Endothelial cell of umbilical vein (primary cell): ENCODE measurements at regions not wholly inside any gene's neighbourhood (a gene's known extent, or its start where the extent isn't known, plus 50 kb on each side); places are given as distances from the start of the nearest gene placed in this dataset.

Experiments
- CTCF ChIP-seq, 2 donors: IDR thresholded peaks; 1 replicate in 1 of 2; 2 replicates in 1 of 2; pipeline ENCODE4 v1.5.1; 2011; ENCODE audit warnings: low read length in 2 of 2, mild to moderate bottlenecking in 2 of 2, moderate library complexity in 2 of 2, control low read depth in 1 of 2, inconsistent platforms in 1 of 2, low read depth in 1 of 2; ENCODE audit not compliant: insufficient read depth in 1 of 2; ENCODE audit errors: extremely low read depth in 1 of 2
- EZH2 ChIP-seq: IDR thresholded peaks from 2 replicates; pipeline ENCODE4 v1.6.1; 2012; ENCODE audit warnings: borderline replicate concordance, low read depth, mild to moderate bottlenecking, moderate library complexity, low read length, inconsistent platforms; ENCODE audit not compliant: severe bottlenecking
- FOS ChIP-seq: IDR thresholded peaks from 2 replicates; pipeline ENCODE4 v1.6.1; 2011; ENCODE audit warnings: mild to moderate bottlenecking, low read length, moderate library complexity, borderline replicate concordance; ENCODE audit not compliant: insufficient read depth
- GATA2 ChIP-seq: IDR thresholded peaks from 2 replicates; pipeline ENCODE4 v1.7.0; 2011; ENCODE audit warnings: low read depth, mild to moderate bottlenecking, moderate library complexity, mixed read lengths, low read length; ENCODE audit not compliant: insufficient read length, insufficient read depth
- JUN ChIP-seq: IDR thresholded peaks from 2 replicates; pipeline ENCODE4 v1.6.1; 2011; ENCODE audit warnings: borderline replicate concordance, low read depth; ENCODE audit not compliant: insufficient read length, insufficient read depth
- POLR2A ChIP-seq: IDR thresholded peaks from 2 replicates; pipeline ENCODE4 v1.6.1; 2012; ENCODE audit warnings: low read depth, mild to moderate bottlenecking, control low read depth, low read length
- POLR2AphosphoS5 ChIP-seq: IDR thresholded peaks from 2 replicates; pipeline ENCODE4 v1.6.1; 2012; ENCODE audit warnings: low read depth, mild to moderate bottlenecking, control low read depth, low read length, moderate library complexity; ENCODE audit not compliant: insufficient read depth

- no peak for TF ChIP-seq CTCF (IDR thresholded peaks at IDR 0.05; ENCODE audit: extremely low read depth in 1 of 2, insufficient read depth in 1 of 2, low read depth in 1 of 2, low read length in 2 of 2)
- TF ChIP-seq FOS, result no peak
- TF ChIP-seq POLR2AphosphoS5, result no peak
- no peak for TF ChIP-seq POLR2A
- no peak for TF ChIP-seq EZH2
- no peak for TF ChIP-seq JUN
- no peak for TF ChIP-seq GATA2
Measured at GRCh38 chr3:74329096-74329495, 285.4 kb downstream of the CNTN3 start.
